BJ (cell line): ENCODE measurements at regions not wholly inside any gene's neighbourhood (a gene's known extent, or its start where the extent isn't known, plus 50 kb on each side); places are given as distances from the start of the nearest gene placed in this dataset.

Experiments used
- CTCF ChIA-PET: fragments of 350-600 bp; formaldehyde crosslinking; extraction: SDS; loops from one replicate; lab custom pipeline; 2021; ENCODE audit warnings: antibody characterized with exemption, inconsistent platforms; lab: Yijun Ruan, JAX
- POLR2A ChIA-PET: fragments of 300-600 bp; sonication (Branson Sonifier 250); formaldehyde crosslinking; extraction: SDS; loops from one replicate; lab custom pipeline; 2021; ENCODE audit warnings: antibody characterized with exemption; lab: Charles Lee
- DNase-seq: peaks from one replicate; pipeline ENCODE4 v3.0.0-alpha.2; 2011; ENCODE audit warnings: low read depth
- H3K27me3 ChIP-seq: 2 replicates; pipeline ENCODE4 v1.6.0; 2011; ENCODE audit warnings: low read length; ENCODE audit not compliant: control insufficient read depth, insufficient read depth
- H3K36me3 ChIP-seq: 2 replicates; pipeline ENCODE4 v1.5.1; 2011; ENCODE audit warnings: low read length; ENCODE audit not compliant: control insufficient read depth, insufficient read depth
- H3K4me3 ChIP-seq: 2 replicates; pipeline ENCODE4 v1.5.1; 2011; ENCODE audit warnings: low read depth, mild to moderate bottlenecking, control low read depth, low read length
- TF ChIP-seq, protein P1 (sequence below): IDR thresholded peaks from 2 replicates; pipeline ENCODE4 v1.5.1; 2011; ENCODE audit warnings: low read depth, mild to moderate bottlenecking, control low read depth, inconsistent platforms, low read length, moderate library complexity; ENCODE audit not compliant: insufficient read depth

DNA sequence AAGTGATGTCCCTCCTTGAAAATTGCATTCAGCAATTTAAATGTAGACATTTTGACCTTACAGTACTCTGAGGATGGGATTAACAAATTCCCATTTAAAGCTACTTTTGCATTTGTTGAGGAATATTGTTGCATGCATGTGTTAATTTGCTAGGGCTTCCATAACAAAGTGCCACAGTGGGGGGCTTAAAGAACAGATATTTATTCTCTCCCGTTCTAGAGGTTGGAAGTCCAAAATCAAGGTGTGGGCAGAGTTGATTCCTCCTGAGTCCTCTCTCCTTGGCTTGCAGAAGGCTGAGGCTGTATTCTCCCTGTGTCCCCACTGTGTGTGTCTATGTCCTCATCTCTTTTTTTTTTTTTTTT is 51.8 kb upstream of the CDK20 start:
- CTCF ChIA-PET: interaction anchor here (1.2 kb wide), 1 partner anchor 27 kb away, joined by 3 read pairs; no protein-coding TSS in a partner anchor
- POLR2A ChIA-PET: no interaction called here
- no peaks in the 10 kb centered on the region for H3K36me3 ChIP-seq
- H3K4me3 ChIP-seq: no peak overlapping the region
- TF ChIP-seq, protein P1, sequence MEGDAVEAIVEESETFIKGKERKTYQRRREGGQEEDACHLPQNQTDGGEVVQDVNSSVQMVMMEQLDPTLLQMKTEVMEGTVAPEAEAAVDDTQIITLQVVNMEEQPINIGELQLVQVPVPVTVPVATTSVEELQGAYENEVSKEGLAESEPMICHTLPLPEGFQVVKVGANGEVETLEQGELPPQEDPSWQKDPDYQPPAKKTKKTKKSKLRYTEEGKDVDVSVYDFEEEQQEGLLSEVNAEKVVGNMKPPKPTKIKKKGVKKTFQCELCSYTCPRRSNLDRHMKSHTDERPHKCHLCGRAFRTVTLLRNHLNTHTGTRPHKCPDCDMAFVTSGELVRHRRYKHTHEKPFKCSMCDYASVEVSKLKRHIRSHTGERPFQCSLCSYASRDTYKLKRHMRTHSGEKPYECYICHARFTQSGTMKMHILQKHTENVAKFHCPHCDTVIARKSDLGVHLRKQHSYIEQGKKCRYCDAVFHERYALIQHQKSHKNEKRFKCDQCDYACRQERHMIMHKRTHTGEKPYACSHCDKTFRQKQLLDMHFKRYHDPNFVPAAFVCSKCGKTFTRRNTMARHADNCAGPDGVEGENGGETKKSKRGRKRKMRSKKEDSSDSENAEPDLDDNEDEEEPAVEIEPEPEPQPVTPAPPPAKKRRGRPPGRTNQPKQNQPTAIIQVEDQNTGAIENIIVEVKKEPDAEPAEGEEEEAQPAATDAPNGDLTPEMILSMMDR: no peak
- H3K27me3 ChIP-seq: no peaks in the 10 kb centered on the region
- no peak for DNase-seq

DNA sequence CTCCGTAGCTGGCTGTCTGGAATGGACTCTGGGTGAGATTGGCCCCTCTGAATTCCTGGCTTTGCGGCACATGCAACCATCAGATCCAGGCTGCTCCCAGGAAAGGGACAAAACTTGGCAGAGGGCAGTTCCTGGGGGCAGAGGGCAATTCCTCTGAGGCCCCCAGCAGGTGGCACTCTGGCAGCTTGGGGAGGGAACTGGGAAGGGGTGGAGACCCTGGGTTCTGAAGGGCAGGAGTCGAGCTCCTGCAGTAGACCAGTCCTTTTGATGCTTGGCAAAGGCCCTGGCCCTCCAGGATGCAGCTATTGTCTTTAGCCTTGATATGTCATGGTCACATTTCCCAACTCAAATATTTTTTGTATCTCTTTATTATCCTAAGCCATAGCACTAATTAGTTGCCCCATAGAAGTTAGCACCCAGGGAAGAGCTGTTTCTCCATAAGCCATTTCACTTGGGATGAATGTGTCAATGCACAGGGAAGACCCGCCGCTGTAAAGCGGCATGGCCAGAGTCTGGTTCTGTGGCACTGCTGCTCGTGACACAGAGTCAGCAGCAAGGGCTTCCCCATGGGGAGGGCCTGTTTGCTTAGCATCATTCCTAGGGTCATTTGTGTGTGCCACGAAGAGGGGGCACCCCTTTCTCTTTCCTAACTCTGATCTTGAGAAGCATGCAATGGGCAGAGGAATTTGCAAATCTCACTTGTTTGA is 51.2 kb upstream of the CDK20 start:
- DNase-seq: no peak
- TF ChIP-seq, protein P1: no peak
- CTCF ChIA-PET: interaction anchor here (0.8 to 1.2 kb wide), 3 partner anchors 14 to 331 kb away, joined by 3 read pairs; no protein-coding TSS in a partner anchor
- POLR2A ChIA-PET: no interaction called here
- Histone ChIP-seq H3K36me3 (no peaks in the 10 kb centered on the region), H3K4me3 (no peak overlapping the region), H3K27me3 (no peaks in the 10 kb centered on the region)

DNA sequence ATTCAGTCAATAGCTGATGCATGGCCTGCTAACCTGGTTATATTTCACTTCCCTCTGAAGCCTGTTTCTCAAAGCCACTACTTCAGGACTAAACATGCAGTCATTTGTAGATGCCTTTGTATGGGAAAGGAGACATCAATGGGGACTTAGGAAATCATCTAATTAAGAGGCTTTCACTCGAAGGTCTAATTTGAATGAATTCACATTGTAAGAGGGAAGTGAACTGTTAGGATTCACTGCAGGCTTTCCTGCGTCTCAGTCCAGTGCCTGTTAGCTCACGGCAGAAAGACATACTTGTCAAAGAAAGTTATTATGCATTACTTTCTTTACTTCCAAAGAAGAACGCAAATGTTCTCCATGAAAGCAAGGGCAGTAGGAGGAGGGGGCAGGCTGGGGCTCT is 50.6 kb upstream of the CDK20 start:
- H3K4me3 ChIP-seq: no peak overlapping the region
- POLR2A ChIA-PET: no interaction called here
- CTCF ChIA-PET: interaction anchor here (0.8 to 1.2 kb wide), 2 partner anchors 13 to 28 kb away, joined by 3 read pairs; no protein-coding TSS in a partner anchor
- TF ChIP-seq, protein P1: no peak
- H3K27me3 ChIP-seq: no peaks in the 10 kb centered on the region
- no peaks in the 10 kb centered on the region for H3K36me3 ChIP-seq
- no peak for DNase-seq
